ENCODE measurements at regions not wholly inside any gene's neighbourhood (a gene's known extent, or its start where the extent isn't known, plus 50 kb on each side); places are given as distances from the start of the nearest gene placed in this dataset.
A peak's percentile ranks its signal among the peaks of the same experiment; 100 is the strongest.
"Not testable (repeated sequence)": the region's sequence is repeated elsewhere in the genome, so short reads cannot be mapped to it uniquely, and the experiment has no call there.

GRCh38 chr3:59499000-59499399 lies 449.2 kb upstream of the CFAP20DC start:
- TF ChIP-seq, protein P1, sequence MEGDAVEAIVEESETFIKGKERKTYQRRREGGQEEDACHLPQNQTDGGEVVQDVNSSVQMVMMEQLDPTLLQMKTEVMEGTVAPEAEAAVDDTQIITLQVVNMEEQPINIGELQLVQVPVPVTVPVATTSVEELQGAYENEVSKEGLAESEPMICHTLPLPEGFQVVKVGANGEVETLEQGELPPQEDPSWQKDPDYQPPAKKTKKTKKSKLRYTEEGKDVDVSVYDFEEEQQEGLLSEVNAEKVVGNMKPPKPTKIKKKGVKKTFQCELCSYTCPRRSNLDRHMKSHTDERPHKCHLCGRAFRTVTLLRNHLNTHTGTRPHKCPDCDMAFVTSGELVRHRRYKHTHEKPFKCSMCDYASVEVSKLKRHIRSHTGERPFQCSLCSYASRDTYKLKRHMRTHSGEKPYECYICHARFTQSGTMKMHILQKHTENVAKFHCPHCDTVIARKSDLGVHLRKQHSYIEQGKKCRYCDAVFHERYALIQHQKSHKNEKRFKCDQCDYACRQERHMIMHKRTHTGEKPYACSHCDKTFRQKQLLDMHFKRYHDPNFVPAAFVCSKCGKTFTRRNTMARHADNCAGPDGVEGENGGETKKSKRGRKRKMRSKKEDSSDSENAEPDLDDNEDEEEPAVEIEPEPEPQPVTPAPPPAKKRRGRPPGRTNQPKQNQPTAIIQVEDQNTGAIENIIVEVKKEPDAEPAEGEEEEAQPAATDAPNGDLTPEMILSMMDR (IDR thresholded peaks at IDR 0.05; ENCODE audit: insufficient read depth, low read depth, low read length, missing control alignments) = no peak
- H3K4me3 ChIP-seq (ENCODE audit: low read length) = no peak overlapping the region
- DNase-seq (ENCODE audit: low read depth) = no peak

DNA sequence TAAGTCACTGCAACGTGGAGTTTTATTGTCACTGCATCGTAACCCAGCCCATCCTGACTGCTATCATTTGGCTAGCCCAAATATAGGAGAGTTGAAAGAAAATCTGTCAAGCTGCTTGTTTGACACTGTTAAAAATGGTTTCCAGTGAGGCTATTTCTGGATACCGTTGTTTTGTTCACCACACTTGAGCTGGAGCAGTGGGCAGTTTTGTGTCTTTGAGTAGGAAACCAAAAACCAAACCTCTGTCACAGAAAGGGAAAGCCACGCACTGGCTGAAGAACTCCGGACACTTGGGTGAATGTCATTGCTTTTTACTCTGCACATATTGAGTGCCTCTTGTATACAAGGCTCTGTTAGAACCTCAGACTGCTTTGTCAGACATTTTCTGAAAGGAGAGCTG lies 446.4 kb upstream of the CFAP20DC start:
- no peak overlapping the region for H3K4me3 ChIP-seq (ENCODE audit: low read length)
- TF ChIP-seq, protein P1 (IDR thresholded peaks at IDR 0.05; ENCODE audit: insufficient read depth, low read depth, low read length, missing control alignments) = no peak
- DNase-seq (ENCODE audit: low read depth) = no peak

DNA sequence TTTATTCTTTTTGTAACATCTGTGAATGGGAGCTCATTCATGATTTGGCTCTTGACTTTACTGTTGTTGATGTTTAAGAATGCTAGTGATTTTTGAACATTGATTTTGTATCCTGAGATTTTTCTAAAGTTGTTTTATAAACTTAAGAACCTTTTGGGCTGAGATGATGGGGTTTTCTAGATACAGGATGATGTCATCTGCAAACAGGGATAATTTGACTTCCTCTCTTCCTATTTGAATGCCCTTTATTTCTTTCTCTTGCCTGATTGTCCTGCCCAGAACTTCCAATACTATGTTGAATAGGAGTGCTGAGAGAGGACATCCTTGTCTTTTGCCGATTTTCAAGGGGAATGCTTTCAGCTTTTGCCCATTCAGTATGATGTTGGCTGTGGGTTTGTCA lies 445.1 kb upstream of the CFAP20DC start:
- DNase-seq (ENCODE audit: low read depth); H3K4me3 ChIP-seq (ENCODE audit: low read length): not testable (repeated sequence)

DNA sequence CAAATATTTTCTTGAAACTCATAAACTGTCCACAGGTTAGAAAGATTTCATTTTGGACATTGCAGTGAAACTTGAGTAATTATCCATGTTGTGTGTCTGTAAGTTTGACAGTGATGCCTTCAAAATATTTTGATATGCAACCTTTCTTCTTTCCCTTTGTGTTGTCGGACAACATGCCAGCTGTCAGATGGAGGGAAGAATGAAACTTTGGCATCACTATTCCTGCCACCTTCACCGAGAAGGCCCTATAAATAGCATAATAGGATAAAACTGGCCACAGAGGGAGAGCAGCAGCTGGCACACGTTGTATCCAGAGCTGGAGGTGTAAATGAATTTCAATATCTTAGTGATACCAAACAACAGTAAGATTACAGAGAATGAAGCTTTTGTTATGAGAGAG lies 436.7 kb upstream of the CFAP20DC start:
- TF ChIP-seq, protein P1 (IDR thresholded peaks at IDR 0.05; ENCODE audit: insufficient read depth, low read depth, low read length, missing control alignments) = no peak
- DNase-seq (ENCODE audit: low read depth) = no peak
- no peak overlapping the region for H3K4me3 ChIP-seq (ENCODE audit: low read length)

- TF ChIP-seq, protein P1 (IDR thresholded peaks at IDR 0.05; ENCODE audit: insufficient read depth, low read depth, low read length, missing control alignments) = no peak
- no peak overlapping the region for H3K4me3 ChIP-seq (ENCODE audit: low read length)
- no peak for DNase-seq (ENCODE audit: low read depth)
Observed at GRCh38 chr3:59483191-59483590, 433.4 kb upstream of the CFAP20DC start.

DNA sequence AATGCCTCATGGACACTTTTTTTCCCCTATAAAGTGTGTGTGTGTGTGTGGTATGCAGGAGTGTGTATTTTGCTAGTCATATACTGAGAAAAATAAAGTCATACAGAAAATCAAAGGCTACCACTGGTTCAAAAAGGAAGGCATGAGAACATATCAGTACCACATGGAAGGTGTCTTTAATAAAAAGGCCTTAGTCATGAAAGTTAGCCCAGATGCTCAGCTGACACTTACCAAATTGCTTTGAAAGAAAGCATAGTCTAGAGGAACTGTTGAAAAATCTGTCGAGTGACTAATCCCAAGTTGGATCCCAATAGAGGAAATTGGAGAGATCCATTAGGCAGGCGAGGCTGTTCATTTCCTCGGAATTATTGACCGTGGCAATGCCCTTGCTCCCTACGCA lies 432.9 kb upstream of the CFAP20DC start:
- TF ChIP-seq, protein P1 (IDR thresholded peaks at IDR 0.05; ENCODE audit: insufficient read depth, low read depth, low read length, missing control alignments) = no peak
- no peak overlapping the region for H3K4me3 ChIP-seq (ENCODE audit: low read length)
- DNase-seq (ENCODE audit: low read depth) = no peak

- TF ChIP-seq, protein P1 (IDR thresholded peaks at IDR 0.05; ENCODE audit: insufficient read depth, low read depth, low read length, missing control alignments) = no peak
- H3K4me3 ChIP-seq (ENCODE audit: low read length) = no peak overlapping the region
- peak; percentile 71 for DNase-seq (ENCODE audit: low read depth)
Observed at GRCh38 chr3:59481776-59482400, 432.1 kb upstream of the CFAP20DC start.
